Endodermal cell (in vitro differentiated cells): ENCODE measurements at regions not wholly inside any gene's neighbourhood (a gene's known extent, or its start where the extent isn't known, plus 50 kb on each side); places are given as distances from the start of the nearest gene placed in this dataset.

Source experiments
- DNase-seq: peaks from one replicate; pipeline ENCODE4 v3.0.0-alpha.2; 2017
- H3K27ac ChIP-seq: 2 replicates; pipeline ENCODE4 v1.5.1; 2013; ENCODE audit warnings: mild to moderate bottlenecking, low read depth, low read length, moderate library complexity
- H3K27me3 ChIP-seq: 2 replicates; pipeline ENCODE4 v1.6.1; 2013; ENCODE audit warnings: mild to moderate bottlenecking, low read length, moderate library complexity; ENCODE audit not compliant: insufficient read depth, control insufficient read depth, poor library complexity, severe bottlenecking
- H3K36me3 ChIP-seq: 2 replicates; pipeline ENCODE4 v1.7.0; 2013; ENCODE audit warnings: mild to moderate bottlenecking, low read length, moderate library complexity; ENCODE audit not compliant: control insufficient read depth, insufficient read depth
- H3K4me1 ChIP-seq: one replicate; pipeline ENCODE4 v1.7.0; 2013; ENCODE audit warnings: low read length; ENCODE audit not compliant: control insufficient read depth, insufficient read depth
- H3K4me3 ChIP-seq: 2 replicates; pipeline ENCODE4 v1.5.1; 2013; ENCODE audit warnings: mild to moderate bottlenecking, low read length, moderate library complexity
- H3K9ac ChIP-seq: 2 replicates; pipeline ENCODE4 v1.6.1; 2013; ENCODE audit warnings: mild to moderate bottlenecking, low read length, moderate library complexity; ENCODE audit not compliant: poor library complexity, severe bottlenecking; ENCODE audit errors: extremely low read depth
- H3K9me3 ChIP-seq: 2 replicates; pipeline ENCODE4 v1.6.1; 2013; ENCODE audit warnings: mild to moderate bottlenecking, low read length, moderate library complexity; ENCODE audit not compliant: control insufficient read depth
- H3K27ac Mint-ChIP-seq: 2 replicates; pipeline ENCODE4 v1.8.0; 2020; ENCODE audit warnings: mixed read lengths
- H3K27me3 Mint-ChIP-seq: 2 replicates; pipeline ENCODE4 v1.8.0; 2021; ENCODE audit warnings: mild to moderate bottlenecking, mixed read lengths; ENCODE audit not compliant: insufficient read depth
- H3K36me3 Mint-ChIP-seq: 2 replicates; pipeline ENCODE4 v1.8.0; 2020; ENCODE audit warnings: low read depth, mixed read lengths
- H3K4me1 Mint-ChIP-seq: 2 replicates; pipeline ENCODE4 v1.8.0; 2020; ENCODE audit warnings: mixed read lengths
- H3K4me3 Mint-ChIP-seq: 2 replicates; pipeline ENCODE4 v1.8.0; 2020; ENCODE audit warnings: mild to moderate bottlenecking, moderate library complexity, mixed read lengths
- H3K9me3 Mint-ChIP-seq: 2 replicates; pipeline ENCODE4 v1.8.0; 2020; ENCODE audit warnings: mild to moderate bottlenecking, mixed read lengths
- CTCF ChIP-seq: fragments of 200-600 bp; sonication (generic); conservative IDR thresholded peaks from 2 replicates; pipeline ENCODE4 v1.5.0; 2021; ENCODE audit warnings: antibody characterized with exemption, mild to moderate bottlenecking
- WGBS, 2 experiments: methylation state at CpG; one replicate each; pipeline versions ENCODE4 v1.1.5 to v1.1.7; 2013; ENCODE audit warnings: missing lambda C conversion rate in 2 of 2, mixed read lengths in 1 of 2; ENCODE audit not compliant: insufficient coverage in 1 of 2, insufficient read length in 1 of 2; 5-methylcytosine and 5-hydroxymethylcytosine counted together

- no peak for TF ChIP-seq CTCF
- no peak overlapping the region for H3K4me3 Mint-ChIP-seq
- H3K36me3 Mint-ChIP-seq, result no peaks in the 10 kb centered on the region
- DNase-seq, result no peak
- H3K4me3 ChIP-seq, result no peak overlapping the region
- no peak overlapping the region for H3K27ac Mint-ChIP-seq
- no peak overlapping the region for H3K9ac ChIP-seq
- H3K4me1 ChIP-seq, result no peaks in the 10 kb centered on the region
- peaks cover 11% of the 10 kb centered on the region for H3K27me3 Mint-ChIP-seq
- peaks cover 33% of the 10 kb centered on the region for H3K4me1 Mint-ChIP-seq
- peaks cover 8% of the 10 kb centered on the region for H3K9me3 Mint-ChIP-seq
- H3K27ac ChIP-seq, result no peak overlapping the region
- WGBS, 2 experiments, result 84 to 92% methylated on average over 5 to 8 of the region's 8 CpGs
- H3K36me3 ChIP-seq, result no peaks in the 10 kb centered on the region
- peaks cover 9% of the 10 kb centered on the region for H3K9me3 ChIP-seq
- H3K27me3 ChIP-seq, result no peaks in the 10 kb centered on the region
Observed at GRCh38 chr12:25690996-25691864, 138.1 kb upstream of the LMNTD1 start.

- 68 to 87% methylated on average over 2 to 4 of the region's 4 CpGs for WGBS, 2 experiments
- no peak for TF ChIP-seq CTCF
- peaks cover 13% of the 10 kb centered on the region for H3K9me3 Mint-ChIP-seq
- Histone ChIP-seq H3K4me1 (no peaks in the 10 kb centered on the region), H3K9me3 (peaks cover 14% of the 10 kb centered on the region), H3K27me3 (no peaks in the 10 kb centered on the region), H3K9ac (no peak overlapping the region), H3K27ac (no peak overlapping the region), H3K4me3 (no peak overlapping the region), H3K36me3 (no peaks in the 10 kb centered on the region)
- peaks cover 11% of the 10 kb centered on the region for H3K27me3 Mint-ChIP-seq
- peaks cover 33% of the 10 kb centered on the region for H3K4me1 Mint-ChIP-seq
- peaks cover 3% of the 10 kb centered on the region for H3K36me3 Mint-ChIP-seq
- no peak overlapping the region for H3K27ac Mint-ChIP-seq
- no peak for DNase-seq
- no peak overlapping the region for H3K4me3 Mint-ChIP-seq
Observed at GRCh38 chr12:25691865-25692114, 138.7 kb upstream of the LMNTD1 start.

- H3K9me3 ChIP-seq, result peaks cover 9% of the 10 kb centered on the region
- DNase-seq, result no peak
- H3K4me1 ChIP-seq, result no peaks in the 10 kb centered on the region
- H3K9ac ChIP-seq, result no peak overlapping the region
- H3K27me3 ChIP-seq, result no peaks in the 10 kb centered on the region
- H3K36me3 Mint-ChIP-seq, result peaks cover 3% of the 10 kb centered on the region
- TF ChIP-seq CTCF, result no peak
- peaks cover 33% of the 10 kb centered on the region for H3K4me1 Mint-ChIP-seq
- H3K27me3 Mint-ChIP-seq, result peaks cover 11% of the 10 kb centered on the region
- H3K4me3 Mint-ChIP-seq, result no peak overlapping the region
- no peaks in the 10 kb centered on the region for H3K36me3 ChIP-seq
- peaks cover 9% of the 10 kb centered on the region for H3K9me3 Mint-ChIP-seq
- no peak overlapping the region for H3K27ac Mint-ChIP-seq
- no peak overlapping the region for H3K27ac ChIP-seq
- WGBS, 2 experiments, result 90% methylated on average over 7 to 9 of the region's 9 CpGs
- H3K4me3 ChIP-seq, result no peak overlapping the region
Observed at GRCh38 chr12:25692115-25693035, 139.3 kb upstream of the LMNTD1 start.
